Neural cell (in vitro differentiated cells): ENCODE measurements at regions not wholly inside any gene's neighbourhood (a gene's known extent, or its start where the extent isn't known, plus 50 kb on each side); places are given as distances from the start of the nearest gene placed in this dataset.

Source experiments
- H2AFZ ChIP-seq: fragments of 200-600, 300-800 bp; sonication (generic), shearing (Covaris generic); 2 replicates; pipeline ENCODE4 v1.6.0; 2014; ENCODE audit warnings: low read depth, mild to moderate bottlenecking, antibody characterized with exemption, low read length, moderate library complexity
- H3F3A ChIP-seq: fragments of 200-600 bp; shearing (Covaris generic); 2 replicates; pipeline ENCODE4 v1.6.1; 2016; ENCODE audit warnings: mild to moderate bottlenecking, moderate library complexity, mixed read lengths, antibody characterized with exemption, low read length; ENCODE audit not compliant: insufficient read depth, poor library complexity, severe bottlenecking
- H3K27ac ChIP-seq: fragments of 200-600, 300-800 bp; sonication (generic), shearing (Covaris generic); 2 replicates; pipeline ENCODE4 v1.5.1; 2014; ENCODE audit warnings: mild to moderate bottlenecking, low read length, moderate library complexity
- H3K27me3 ChIP-seq: fragments of 300-800, 200-600 bp; sonication (generic), shearing (Covaris generic); 2 replicates; pipeline ENCODE4 v1.6.0; 2014; ENCODE audit warnings: mild to moderate bottlenecking, low read depth, low read length, moderate library complexity; ENCODE audit not compliant: insufficient read depth
- H3K36me3 ChIP-seq: fragments of 300-800, 200-600 bp; sonication (generic), shearing (Covaris generic); 2 replicates; pipeline ENCODE4 v1.5.1; 2014; ENCODE audit warnings: mild to moderate bottlenecking, antibody characterized with exemption, low read length, moderate library complexity; ENCODE audit not compliant: insufficient read depth
- H3K4me2 ChIP-seq: fragments of 300-800, 200-600 bp; sonication (generic), shearing (Covaris generic); 2 replicates; pipeline ENCODE4 v1.6.0; 2014; ENCODE audit warnings: mild to moderate bottlenecking, low read length
- H3K4me3 ChIP-seq: fragments of 300-800, 200-600 bp; sonication (generic), shearing (Covaris generic); 2 replicates; pipeline ENCODE4 v1.5.1; 2014; ENCODE audit warnings: mild to moderate bottlenecking, low read length, moderate library complexity
- H3K79me2 ChIP-seq: fragments of 200-600 bp; shearing (Covaris generic); replicated peaks from 2 replicates; pipeline ENCODE4 v1.6.0; 2014; ENCODE audit warnings: mild to moderate bottlenecking, low read length, moderate library complexity; ENCODE audit not compliant: insufficient read depth
- H3K9ac ChIP-seq: fragments of 300-800, 200-600 bp; sonication (generic), shearing (Covaris generic); 2 replicates; pipeline ENCODE4 v1.6.1; 2016; ENCODE audit warnings: mild to moderate bottlenecking, low read length, mixed read lengths
- H3K9me2 ChIP-seq: fragments of 200-600 bp; shearing (Covaris generic); 2 replicates; pipeline ENCODE4 v1.6.1; 2016; ENCODE audit warnings: mild to moderate bottlenecking, low read length, mixed read lengths; ENCODE audit not compliant: insufficient read depth
- H3K9me3 ChIP-seq: fragments of 200-600, 300-800 bp; sonication (generic), shearing (Covaris generic); 2 replicates; pipeline ENCODE4 v1.6.1; 2016; ENCODE audit warnings: mild to moderate bottlenecking, mixed run types, low read length, moderate library complexity, mixed read lengths
- H4K20me1 ChIP-seq: fragments of 200-600 bp; shearing (Covaris generic); 2 replicates; pipeline ENCODE4 v1.6.1; 2016; ENCODE audit warnings: mild to moderate bottlenecking, mixed run types; ENCODE audit not compliant: insufficient read depth
- EP300 ChIP-seq: fragments of 450-650 bp; conservative IDR thresholded peaks from 2 replicates; pipeline ENCODE4 v1.6.1; 2014; ENCODE audit warnings: antibody characterized with exemption, mild to moderate bottlenecking, moderate library complexity; ENCODE audit not compliant: poor library complexity, severe bottlenecking
- EZH2 ChIP-seq: fragments of 200-600, 300-800 bp; shearing (Covaris generic), sonication (generic); IDR thresholded peaks from 2 replicates; pipeline ENCODE4 v1.6.1; 2014; ENCODE audit warnings: antibody characterized with exemption, low read length, borderline replicate concordance, mild to moderate bottlenecking; ENCODE audit not compliant: insufficient read depth, poor library complexity, severe bottlenecking
- MXI1 ChIP-seq: fragments of 450-650 bp; conservative IDR thresholded peaks from 2 replicates; pipeline ENCODE4 v1.6.1; 2014; ENCODE audit warnings: antibody characterized with exemption, mild to moderate bottlenecking; ENCODE audit not compliant: poor library complexity, severe bottlenecking
- POLR2AphosphoS5 ChIP-seq: IDR thresholded peaks from 2 replicates; pipeline ENCODE4 v1.6.1; 2012
- RAD21 ChIP-seq: fragments of 450-650 bp; conservative IDR thresholded peaks from 2 replicates; pipeline ENCODE4 v1.6.1; 2014; ENCODE audit warnings: antibody characterized with exemption, mild to moderate bottlenecking, moderate library complexity
- SMC3 ChIP-seq: fragments of 450-650 bp; conservative IDR thresholded peaks from 2 replicates; pipeline ENCODE4 v1.6.1; 2014; ENCODE audit warnings: antibody characterized with exemption, mild to moderate bottlenecking, moderate library complexity; ENCODE audit not compliant: poor library complexity
- TAF1 ChIP-seq: IDR thresholded peaks from 2 replicates; pipeline ENCODE4 v1.6.1; 2012; ENCODE audit warnings: low read depth
- TF ChIP-seq, protein P1 (sequence below): IDR thresholded peaks from 2 replicates; pipeline ENCODE4 v1.6.1; 2012; ENCODE audit warnings: borderline replicate concordance
- TF ChIP-seq, protein P2 (sequence below): fragments of 450-650 bp; IDR thresholded peaks from 2 replicates; pipeline ENCODE4 v1.5.1; 2014; ENCODE audit warnings: antibody characterized with exemption, mild to moderate bottlenecking, moderate library complexity; ENCODE audit not compliant: poor library complexity, severe bottlenecking

- Histone ChIP-seq H3K27ac (no peak overlapping the region), H2AFZ (no peak overlapping the region), H3K9me2 (no peaks in the 10 kb centered on the region), H3K36me3 (no peaks in the 10 kb centered on the region), H3K4me3 (no peak overlapping the region), H3K9ac (no peak overlapping the region), H3F3A (no peaks in the 10 kb centered on the region), H3K9me3 (no peaks in the 10 kb centered on the region), H3K79me2 (no peaks in the 10 kb centered on the region), H3K27me3 (peaks cover 3% of the 10 kb centered on the region), H4K20me1 (no peaks in the 10 kb centered on the region), H3K4me2 (no peak overlapping the region)
- no peak for TF ChIP-seq RAD21
- TF ChIP-seq EP300 = no peak
- no peak for TF ChIP-seq EZH2
- TF ChIP-seq, protein P1, sequence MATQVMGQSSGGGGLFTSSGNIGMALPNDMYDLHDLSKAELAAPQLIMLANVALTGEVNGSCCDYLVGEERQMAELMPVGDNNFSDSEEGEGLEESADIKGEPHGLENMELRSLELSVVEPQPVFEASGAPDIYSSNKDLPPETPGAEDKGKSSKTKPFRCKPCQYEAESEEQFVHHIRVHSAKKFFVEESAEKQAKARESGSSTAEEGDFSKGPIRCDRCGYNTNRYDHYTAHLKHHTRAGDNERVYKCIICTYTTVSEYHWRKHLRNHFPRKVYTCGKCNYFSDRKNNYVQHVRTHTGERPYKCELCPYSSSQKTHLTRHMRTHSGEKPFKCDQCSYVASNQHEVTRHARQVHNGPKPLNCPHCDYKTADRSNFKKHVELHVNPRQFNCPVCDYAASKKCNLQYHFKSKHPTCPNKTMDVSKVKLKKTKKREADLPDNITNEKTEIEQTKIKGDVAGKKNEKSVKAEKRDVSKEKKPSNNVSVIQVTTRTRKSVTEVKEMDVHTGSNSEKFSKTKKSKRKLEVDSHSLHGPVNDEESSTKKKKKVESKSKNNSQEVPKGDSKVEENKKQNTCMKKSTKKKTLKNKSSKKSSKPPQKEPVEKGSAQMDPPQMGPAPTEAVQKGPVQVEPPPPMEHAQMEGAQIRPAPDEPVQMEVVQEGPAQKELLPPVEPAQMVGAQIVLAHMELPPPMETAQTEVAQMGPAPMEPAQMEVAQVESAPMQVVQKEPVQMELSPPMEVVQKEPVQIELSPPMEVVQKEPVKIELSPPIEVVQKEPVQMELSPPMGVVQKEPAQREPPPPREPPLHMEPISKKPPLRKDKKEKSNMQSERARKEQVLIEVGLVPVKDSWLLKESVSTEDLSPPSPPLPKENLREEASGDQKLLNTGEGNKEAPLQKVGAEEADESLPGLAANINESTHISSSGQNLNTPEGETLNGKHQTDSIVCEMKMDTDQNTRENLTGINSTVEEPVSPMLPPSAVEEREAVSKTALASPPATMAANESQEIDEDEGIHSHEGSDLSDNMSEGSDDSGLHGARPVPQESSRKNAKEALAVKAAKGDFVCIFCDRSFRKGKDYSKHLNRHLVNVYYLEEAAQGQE = no peak
- no peak for TF ChIP-seq MXI1
- no peak for TF ChIP-seq POLR2AphosphoS5
- TF ChIP-seq TAF1 = no peak
- TF ChIP-seq SMC3 = no peak
- TF ChIP-seq, protein P2, sequence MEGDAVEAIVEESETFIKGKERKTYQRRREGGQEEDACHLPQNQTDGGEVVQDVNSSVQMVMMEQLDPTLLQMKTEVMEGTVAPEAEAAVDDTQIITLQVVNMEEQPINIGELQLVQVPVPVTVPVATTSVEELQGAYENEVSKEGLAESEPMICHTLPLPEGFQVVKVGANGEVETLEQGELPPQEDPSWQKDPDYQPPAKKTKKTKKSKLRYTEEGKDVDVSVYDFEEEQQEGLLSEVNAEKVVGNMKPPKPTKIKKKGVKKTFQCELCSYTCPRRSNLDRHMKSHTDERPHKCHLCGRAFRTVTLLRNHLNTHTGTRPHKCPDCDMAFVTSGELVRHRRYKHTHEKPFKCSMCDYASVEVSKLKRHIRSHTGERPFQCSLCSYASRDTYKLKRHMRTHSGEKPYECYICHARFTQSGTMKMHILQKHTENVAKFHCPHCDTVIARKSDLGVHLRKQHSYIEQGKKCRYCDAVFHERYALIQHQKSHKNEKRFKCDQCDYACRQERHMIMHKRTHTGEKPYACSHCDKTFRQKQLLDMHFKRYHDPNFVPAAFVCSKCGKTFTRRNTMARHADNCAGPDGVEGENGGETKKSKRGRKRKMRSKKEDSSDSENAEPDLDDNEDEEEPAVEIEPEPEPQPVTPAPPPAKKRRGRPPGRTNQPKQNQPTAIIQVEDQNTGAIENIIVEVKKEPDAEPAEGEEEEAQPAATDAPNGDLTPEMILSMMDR = no peak
Observed at GRCh38 chr11:57082125-57082524, 93.4 kb downstream of the OR5AK2 start.

DNA sequence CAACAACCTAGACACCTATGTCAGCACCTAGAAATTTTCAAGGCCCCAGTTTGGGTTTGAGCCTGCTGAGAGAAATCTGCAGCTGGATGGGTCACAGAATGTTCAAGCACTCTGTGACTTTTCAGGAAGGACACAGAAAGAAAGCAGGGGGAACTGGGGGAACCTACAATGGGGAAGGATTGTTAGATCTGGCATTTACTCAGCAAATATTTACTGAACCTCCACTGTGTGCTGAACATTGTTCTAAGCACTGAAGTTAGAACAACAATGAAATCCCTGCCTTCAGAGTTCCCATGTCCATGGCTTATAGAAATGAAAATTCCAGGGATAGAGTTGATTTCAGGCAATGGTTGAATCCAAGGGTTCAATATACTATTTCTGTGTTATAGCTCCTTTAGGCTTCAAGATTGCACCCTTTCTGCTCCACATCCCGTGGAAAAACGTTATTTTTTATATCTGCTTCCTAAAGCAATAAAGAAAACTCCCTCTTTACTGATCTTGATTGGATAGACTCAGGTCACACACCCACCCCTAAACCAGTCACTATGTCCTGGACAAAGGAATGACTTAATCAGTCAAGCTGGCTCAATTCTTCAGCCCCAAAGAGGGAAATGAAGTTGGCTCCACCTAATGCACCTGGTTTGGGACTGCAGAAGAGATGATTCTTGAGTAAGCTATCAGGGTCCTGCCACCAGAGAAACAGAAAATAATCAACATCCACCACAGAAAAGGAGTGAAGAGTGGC is 95.1 kb downstream of the OR5AK2 start:
- H4K20me1 ChIP-seq = no peaks in the 10 kb centered on the region
- H3K9ac ChIP-seq = no peak overlapping the region
- H2AFZ ChIP-seq = no peak overlapping the region
- H3K9me2 ChIP-seq = no peaks in the 10 kb centered on the region
- TF ChIP-seq MXI1 = no peak
- TF ChIP-seq SMC3 = no peak
- TF ChIP-seq EZH2 = no peak
- TF ChIP-seq RAD21 = no peak
- no peak for TF ChIP-seq EP300
- H3K27me3 ChIP-seq = peaks cover 3% of the 10 kb centered on the region
- H3K36me3 ChIP-seq = no peaks in the 10 kb centered on the region
- no peaks in the 10 kb centered on the region for H3K9me3 ChIP-seq
- no peak overlapping the region for H3K4me3 ChIP-seq
- H3F3A ChIP-seq = no peaks in the 10 kb centered on the region
- H3K27ac ChIP-seq = no peak overlapping the region
- H3K79me2 ChIP-seq = no peaks in the 10 kb centered on the region
- H3K4me2 ChIP-seq = no peak overlapping the region
